ENCODE measurements at regions not wholly inside any gene's neighbourhood (a gene's known extent, or its start where the extent isn't known, plus 50 kb on each side); places are given as distances from the start of the nearest gene placed in this dataset.

DNA sequence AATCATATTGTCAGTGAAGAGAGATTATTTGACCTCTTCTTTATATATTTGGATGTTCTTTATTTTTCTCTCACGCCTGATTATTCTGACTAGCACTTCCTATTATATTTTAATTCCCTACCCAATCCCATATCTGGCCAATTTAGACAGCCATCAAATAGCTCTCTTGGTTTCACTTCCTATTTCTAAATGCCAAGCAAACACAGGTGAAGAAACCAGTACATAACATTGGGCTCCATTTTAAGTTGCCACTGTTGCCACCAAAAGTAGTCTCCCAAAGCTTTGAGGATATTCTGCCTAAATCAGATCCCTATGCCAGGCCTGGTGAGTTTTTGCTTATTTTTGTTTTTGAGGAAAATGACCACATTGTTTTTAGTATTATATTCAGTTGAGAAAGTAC lies 547.0 kb downstream of the MBD2 start:
- Histone ChIP-seq H3K27me3 (ENCODE audit: control insufficient read depth, insufficient read depth, low read length) (no peaks in the 10 kb centered on the region), H3K9me3 (ENCODE audit: control insufficient read depth, insufficient read depth, low read length) (no peaks in the 10 kb centered on the region), H3K27ac (ENCODE audit: low read length) (no peak overlapping the region), H3K4me1 (ENCODE audit: control insufficient read depth, insufficient read depth, low read length) (no peaks in the 10 kb centered on the region), H3K4me3 (ENCODE audit: low read length) (no peak overlapping the region), H3K36me3 (ENCODE audit: control insufficient read depth, insufficient read depth, low read length) (no peaks in the 10 kb centered on the region)
- no peak for DNase-seq (ENCODE audit: low read depth, low spot score)
- WGBS (ENCODE audit: insufficient coverage, insufficient read length): no CpG with 5 or more reads among the region's 1 CpG

GRCh38 chr18:53665701-53666100 lies 558.8 kb downstream of the MBD2 start:
- no CpG with 5 or more reads among the region's 4 CpGs for WGBS (ENCODE audit: insufficient coverage, insufficient read length)
- no peak overlapping the region for H3K27ac ChIP-seq (ENCODE audit: low read length)
- H3K4me1 ChIP-seq (ENCODE audit: control insufficient read depth, insufficient read depth, low read length): no peaks in the 10 kb centered on the region
- no peak for DNase-seq (ENCODE audit: low read depth, low spot score)
- no peak overlapping the region for H3K4me3 ChIP-seq (ENCODE audit: low read length)
- H3K9me3 ChIP-seq (ENCODE audit: control insufficient read depth, insufficient read depth, low read length): no peaks in the 10 kb centered on the region; the same call in 1 of the 2 replicates
- H3K36me3 ChIP-seq (ENCODE audit: control insufficient read depth, insufficient read depth, low read length): no peaks in the 10 kb centered on the region
- no peaks in the 10 kb centered on the region for H3K27me3 ChIP-seq (ENCODE audit: control insufficient read depth, insufficient read depth, low read length)

GRCh38 chr18:53664575-53664974 lies 559.9 kb downstream of the MBD2 start:
- no peaks in the 10 kb centered on the region for H3K4me1 ChIP-seq (ENCODE audit: control insufficient read depth, insufficient read depth, low read length)
- no peak for DNase-seq (ENCODE audit: low read depth, low spot score)
- H3K27me3 ChIP-seq (ENCODE audit: control insufficient read depth, insufficient read depth, low read length): no peaks in the 10 kb centered on the region
- no peak overlapping the region for H3K4me3 ChIP-seq (ENCODE audit: low read length)
- no peaks in the 10 kb centered on the region; the same call in 1 of the 2 replicates for H3K9me3 ChIP-seq (ENCODE audit: control insufficient read depth, insufficient read depth, low read length)
- H3K36me3 ChIP-seq (ENCODE audit: control insufficient read depth, insufficient read depth, low read length): no peaks in the 10 kb centered on the region
- no peak overlapping the region for H3K27ac ChIP-seq (ENCODE audit: low read length)

DNA sequence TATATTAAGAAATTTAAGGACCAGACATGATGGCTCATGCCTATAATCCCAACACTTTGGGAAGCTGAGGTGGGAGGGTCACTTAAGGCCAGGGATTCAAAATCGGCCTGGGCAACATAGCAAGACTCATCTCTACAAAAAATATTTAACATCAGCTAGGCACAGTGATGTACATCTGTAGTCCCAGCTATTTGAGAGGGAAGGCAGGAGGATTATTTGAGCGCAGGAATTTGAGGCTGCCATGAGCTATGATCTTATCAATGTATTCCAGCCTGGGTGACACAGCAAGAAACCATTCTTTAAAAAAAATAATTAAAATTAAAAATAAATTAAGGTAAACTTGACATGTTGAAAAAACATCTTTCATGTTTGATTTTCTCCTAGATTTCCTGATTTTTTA lies 564.2 kb downstream of the MBD2 start:
- no peak for DNase-seq (ENCODE audit: low read depth, low spot score)
- no peaks in the 10 kb centered on the region for H3K4me1 ChIP-seq (ENCODE audit: control insufficient read depth, insufficient read depth, low read length)
- no peaks in the 10 kb centered on the region for H3K36me3 ChIP-seq (ENCODE audit: control insufficient read depth, insufficient read depth, low read length)
- H3K27ac ChIP-seq (ENCODE audit: low read length): no peak overlapping the region
- WGBS (ENCODE audit: insufficient coverage, insufficient read length): no CpG with 5 or more reads among the region's 2 CpGs
- no peak overlapping the region for H3K4me3 ChIP-seq (ENCODE audit: low read length)
- no peaks in the 10 kb centered on the region for H3K9me3 ChIP-seq (ENCODE audit: control insufficient read depth, insufficient read depth, low read length)
- H3K27me3 ChIP-seq (ENCODE audit: control insufficient read depth, insufficient read depth, low read length): no peaks in the 10 kb centered on the region

- no peak overlapping the region for H3K27ac ChIP-seq (ENCODE audit: low read length)
- no peak overlapping the region for H3K4me3 ChIP-seq (ENCODE audit: low read length)
- no peaks in the 10 kb centered on the region for H3K9me3 ChIP-seq (ENCODE audit: control insufficient read depth, insufficient read depth, low read length)
- DNase-seq (ENCODE audit: low read depth, low spot score): no peak
- no peaks in the 10 kb centered on the region for H3K4me1 ChIP-seq (ENCODE audit: control insufficient read depth, insufficient read depth, low read length)
- no peaks in the 10 kb centered on the region for H3K36me3 ChIP-seq (ENCODE audit: control insufficient read depth, insufficient read depth, low read length)
- WGBS (ENCODE audit: insufficient coverage, insufficient read length): no CpG with 5 or more reads among the region's 2 CpGs
- H3K27me3 ChIP-seq (ENCODE audit: control insufficient read depth, insufficient read depth, low read length): no peaks in the 10 kb centered on the region
These were observed 567.2 kb downstream of the MBD2 start for GRCh38 chr18:53657257-53657656.

- Histone ChIP-seq H3K27me3 (ENCODE audit: control insufficient read depth, insufficient read depth, low read length) (no peaks in the 10 kb centered on the region), H3K27ac (ENCODE audit: low read length) (no peak overlapping the region), H3K36me3 (ENCODE audit: control insufficient read depth, insufficient read depth, low read length) (no peaks in the 10 kb centered on the region), H3K4me1 (ENCODE audit: control insufficient read depth, insufficient read depth, low read length) (no peaks in the 10 kb centered on the region), H3K9me3 (ENCODE audit: control insufficient read depth, insufficient read depth, low read length) (no peaks in the 10 kb centered on the region), H3K4me3 (ENCODE audit: low read length) (no peak overlapping the region)
- no CpG with 5 or more reads among the region's 3 CpGs for WGBS (ENCODE audit: insufficient coverage, insufficient read length)
- DNase-seq (ENCODE audit: low read depth, low spot score): no peak
These were observed 574.8 kb downstream of the MBD2 start for GRCh38 chr18:53649621-53650020.

GRCh38 chr18:53644799-53645471 lies 579.5 kb downstream of the MBD2 start:
- no peak for DNase-seq (ENCODE audit: low read depth, low spot score)
- H3K4me3 ChIP-seq (ENCODE audit: low read length): no peak overlapping the region
- H3K27ac ChIP-seq (ENCODE audit: low read length): no peak overlapping the region
- no peaks in the 10 kb centered on the region for H3K27me3 ChIP-seq (ENCODE audit: control insufficient read depth, insufficient read depth, low read length)
- no peaks in the 10 kb centered on the region for H3K9me3 ChIP-seq (ENCODE audit: control insufficient read depth, insufficient read depth, low read length)
- no peaks in the 10 kb centered on the region for H3K4me1 ChIP-seq (ENCODE audit: control insufficient read depth, insufficient read depth, low read length)
- H3K36me3 ChIP-seq (ENCODE audit: control insufficient read depth, insufficient read depth, low read length): no peaks in the 10 kb centered on the region
- no CpG with 5 or more reads among the region's 2 CpGs for WGBS (ENCODE audit: insufficient coverage, insufficient read length)

DNA sequence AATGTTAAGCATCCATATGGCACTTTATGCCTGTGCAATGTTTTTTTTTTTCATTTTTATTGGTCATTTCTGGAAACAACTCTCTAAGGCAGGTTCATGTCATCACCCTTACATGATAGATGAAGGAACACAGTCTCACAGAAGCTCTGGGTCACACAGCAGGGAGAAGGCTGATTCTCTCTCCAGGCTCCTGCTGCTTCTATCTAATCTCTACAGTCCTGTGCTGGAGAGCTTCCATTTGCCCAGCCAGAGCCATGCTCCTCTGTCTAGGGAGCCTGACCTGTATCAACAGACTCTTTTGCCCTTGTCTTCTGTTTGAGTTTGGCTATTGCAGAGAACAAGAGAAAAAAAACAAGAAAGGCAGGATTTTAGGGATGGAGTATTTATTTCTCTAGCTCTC lies 584.8 kb downstream of the MBD2 start:
- Histone ChIP-seq H3K36me3 (ENCODE audit: control insufficient read depth, insufficient read depth, low read length) (no peaks in the 10 kb centered on the region), H3K4me3 (ENCODE audit: low read length) (no peak overlapping the region), H3K4me1 (ENCODE audit: control insufficient read depth, insufficient read depth, low read length) (no peaks in the 10 kb centered on the region), H3K27me3 (ENCODE audit: control insufficient read depth, insufficient read depth, low read length) (no peaks in the 10 kb centered on the region), H3K9me3 (ENCODE audit: control insufficient read depth, insufficient read depth, low read length) (no peaks in the 10 kb centered on the region), H3K27ac (ENCODE audit: low read length) (no peak overlapping the region)
- no peak for DNase-seq (ENCODE audit: low read depth, low spot score)

DNA sequence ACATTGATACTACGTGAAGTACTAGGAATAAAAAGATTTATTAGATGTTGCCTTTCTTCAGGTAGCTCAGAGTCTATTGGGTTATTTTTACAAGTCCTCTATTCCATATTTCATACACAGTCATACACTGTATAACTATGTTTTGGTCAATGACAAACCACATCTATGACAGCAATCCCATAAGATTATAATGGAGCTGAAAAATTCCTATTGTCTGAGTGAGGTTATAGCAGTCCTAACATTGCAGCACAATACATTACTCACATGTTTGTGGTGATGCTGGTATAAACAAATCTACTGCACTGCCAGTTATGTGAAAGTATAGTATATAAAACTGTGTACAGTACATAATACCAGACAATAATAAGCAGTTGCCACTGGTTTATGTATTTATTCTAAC lies 595.1 kb downstream of the MBD2 start:
- no peaks in the 10 kb centered on the region for H3K27me3 ChIP-seq (ENCODE audit: control insufficient read depth, insufficient read depth, low read length)
- H3K9me3 ChIP-seq (ENCODE audit: control insufficient read depth, insufficient read depth, low read length): no peaks in the 10 kb centered on the region
- no CpG with 5 or more reads among the region's 1 CpG for WGBS (ENCODE audit: insufficient coverage, insufficient read length)
- H3K36me3 ChIP-seq (ENCODE audit: control insufficient read depth, insufficient read depth, low read length): no peaks in the 10 kb centered on the region
- no peak overlapping the region for H3K4me3 ChIP-seq (ENCODE audit: low read length)
- H3K27ac ChIP-seq (ENCODE audit: low read length): no peak overlapping the region
- no peak for DNase-seq (ENCODE audit: low read depth, low spot score)
- H3K4me1 ChIP-seq (ENCODE audit: control insufficient read depth, insufficient read depth, low read length): no peaks in the 10 kb centered on the region

- Histone ChIP-seq H3K27me3 (ENCODE audit: control insufficient read depth, insufficient read depth, low read length) (no peaks in the 10 kb centered on the region), H3K9me3 (ENCODE audit: control insufficient read depth, insufficient read depth, low read length) (no peaks in the 10 kb centered on the region), H3K36me3 (ENCODE audit: control insufficient read depth, insufficient read depth, low read length) (no peaks in the 10 kb centered on the region), H3K4me3 (ENCODE audit: low read length) (no peak overlapping the region), H3K27ac (ENCODE audit: low read length) (no peak overlapping the region), H3K4me1 (ENCODE audit: control insufficient read depth, insufficient read depth, low read length) (no peaks in the 10 kb centered on the region)
- WGBS (ENCODE audit: insufficient coverage, insufficient read length): no CpG with 5 or more reads among the region's 25 CpGs
- DNase-seq (ENCODE audit: low read depth, low spot score): no peak
These were observed 598.4 kb downstream of the MBD2 start for GRCh38 chr18:53625997-53626599.

DNA sequence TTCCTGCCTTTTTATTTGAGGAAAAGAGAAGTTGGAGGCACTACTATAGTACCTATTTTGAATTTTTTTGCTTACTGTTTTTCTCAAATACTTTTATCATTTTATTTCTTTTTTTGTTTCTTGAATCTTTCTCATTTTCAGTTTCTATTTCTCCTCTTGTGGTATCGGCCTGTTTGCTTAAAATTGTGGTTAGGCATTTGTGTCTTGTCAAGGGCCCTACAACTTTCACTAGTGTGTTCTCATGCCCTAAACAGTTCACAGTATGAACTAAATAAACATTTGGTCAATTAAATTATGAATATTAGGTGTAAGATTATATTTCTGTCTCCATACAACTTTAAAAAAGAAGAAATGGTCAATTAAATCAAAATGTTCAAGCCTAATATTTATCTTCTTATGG lies 613.5 kb downstream of the MBD2 start:
- Histone ChIP-seq H3K9me3 (ENCODE audit: control insufficient read depth, insufficient read depth, low read length) (no peaks in the 10 kb centered on the region), H3K36me3 (ENCODE audit: control insufficient read depth, insufficient read depth, low read length) (no peaks in the 10 kb centered on the region), H3K27ac (ENCODE audit: low read length) (no peak overlapping the region), H3K27me3 (ENCODE audit: control insufficient read depth, insufficient read depth, low read length) (no peaks in the 10 kb centered on the region), H3K4me1 (ENCODE audit: control insufficient read depth, insufficient read depth, low read length) (no peaks in the 10 kb centered on the region), H3K4me3 (ENCODE audit: low read length) (no peak overlapping the region)
- WGBS (ENCODE audit: insufficient coverage, insufficient read length): no CpG with 5 or more reads among the region's 1 CpG
- no peak for DNase-seq (ENCODE audit: low read depth, low spot score)
